Retinal pigment epithelial cell (primary cell): ENCODE measurements at regions not wholly inside any gene's neighbourhood (a gene's known extent, or its start where the extent isn't known, plus 50 kb on each side); places are given as distances from the start of the nearest gene placed in this dataset.
"Not testable (repeated sequence)": the region's sequence is repeated elsewhere in the genome, so short reads cannot be mapped to it uniquely, and the experiment has no call there.

Experiments used
- DNase-seq: peaks from one replicate; pipeline ENCODE4 v3.0.0-alpha.2; 2010; ENCODE audit warnings: low read depth
- H3K4me3 ChIP-seq: 2 replicates; pipeline ENCODE4 v1.5.1; 2011; ENCODE audit warnings: mild to moderate bottlenecking, low read length, control low read depth, moderate library complexity
- CTCF ChIP-seq: conservative IDR thresholded peaks from 2 replicates; pipeline ENCODE4 v1.5.1; 2011; ENCODE audit warnings: low read depth, low read length, control low read depth, inconsistent platforms

- no peak for DNase-seq
- no peak overlapping the region for H3K4me3 ChIP-seq
- no peak for TF ChIP-seq CTCF
Observed at GRCh38 chr1:115538579-115538978, 103.2 kb upstream of the VANGL1 start.

GRCh38 chr1:115537415-115537814 is 104.4 kb upstream of the VANGL1 start:
- no peak overlapping the region for H3K4me3 ChIP-seq
- TF ChIP-seq CTCF = no peak
- no peak for DNase-seq

GRCh38 chr1:115536279-115536816 is 105.4 kb upstream of the VANGL1 start:
- TF ChIP-seq CTCF = no peak
- DNase-seq = no peak
- H3K4me3 ChIP-seq = no peak overlapping the region

GRCh38 chr1:115534106-115534505 is 107.7 kb upstream of the VANGL1 start:
- DNase-seq = no peak
- H3K4me3 ChIP-seq = no peak overlapping the region
- no peak for TF ChIP-seq CTCF

- no peak for DNase-seq
- TF ChIP-seq CTCF = no peak
- no peak overlapping the region for H3K4me3 ChIP-seq
Observed at GRCh38 chr1:115531631-115532264, 110.0 kb upstream of the VANGL1 start.

- no peak for TF ChIP-seq CTCF
- no peak overlapping the region for H3K4me3 ChIP-seq
Observed at GRCh38 chr1:115530407-115530806, 111.4 kb upstream of the VANGL1 start.

GRCh38 chr1:115529216-115529897 is 112.4 kb upstream of the VANGL1 start:
- DNase-seq = no peak
- H3K4me3 ChIP-seq = no peak overlapping the region
- no peak for TF ChIP-seq CTCF

More at GRCh38 chr1:115530407-115530806, 111.4 kb upstream of the VANGL1 start:
- no peak for DNase-seq

- H3K4me3 ChIP-seq, DNase-seq: not testable (repeated sequence)
Observed at GRCh38 chr1:115528336-115528735, 113.4 kb upstream of the VANGL1 start.
